HepG2 (cell line): ENCODE measurements at regions not wholly inside any gene's neighbourhood (a gene's known extent, or its start where the extent isn't known, plus 50 kb on each side); places are given as distances from the start of the nearest gene placed in this dataset.

ENCODE experiments used
- ATAC-seq: fragments of 200-7000 bp; cut with Tn5 transposase; 3 replicates; pipeline ENCODE4 v1.9.1; 2020; ENCODE audit warnings: mild to moderate bottlenecking, moderate library complexity
- BruUV-seq: library from RNA; stranded (reverse); fragments of 400-500 nt; replicated peaks from 2 replicates; lab custom pipeline; 2021; lab: Mats Ljungman, UMichigan
- CTCF ChIA-PET: fragments of 300-600 bp; formaldehyde crosslinking; extraction: SDS; loops from one replicate; lab custom pipeline; 2021; ENCODE audit warnings: low total read pairs, inconsistent platforms, low intra/inter-chr PET ratio; lab: Yijun Ruan, JAX
- POLR2A ChIA-PET: fragments of 350-600 bp; sonication (Branson Sonifier 250); formaldehyde crosslinking; loops from one replicate; lab custom pipeline; 2020; ENCODE audit warnings: antibody characterized with exemption, inconsistent platforms; lab: Yijun Ruan, JAX
- DNase-seq: peaks from one replicate; pipeline ENCODE4 v3.0.0-alpha.2; 2015; ENCODE audit warnings: low spot score
- FAIRE-seq: peaks from 3 replicates; lab custom pipeline; 2011; peaks lifted over from hg19 to GRCh38; lab: Jason Lieb, UNC
- H2AFZ ChIP-seq: one replicate; pipeline ENCODE4 v1.6.1; 2011; ENCODE audit warnings: low read length, inconsistent platforms
- H3K27ac ChIP-seq: fragments of 300-600 bp; 3 replicates; pipeline ENCODE4 v1.8.0; 2011; ENCODE audit warnings: mixed run types, mild to moderate bottlenecking, mixed read lengths, low read length, inconsistent platforms; ENCODE audit not compliant: insufficient read depth; ENCODE audit errors: extremely low read length
- H3K27me3 ChIP-seq, 2 experiments: fragments of 200-600 bp in 1 of 2; 2 replicates in 1 of 2; 3 replicates in 1 of 2; pipeline versions ENCODE4 v1.6.0 to v1.8.0; 2011; ENCODE audit warnings: low read length in 2 of 2, mild to moderate bottlenecking in 2 of 2, moderate library complexity in 2 of 2, inconsistent platforms in 1 of 2; ENCODE audit not compliant: insufficient read depth in 2 of 2, control insufficient read depth in 1 of 2
- H3K36me3 ChIP-seq, 2 experiments: fragments of 200-600 bp in 1 of 2; replicated peaks in 1 of 2; 2 replicates in 1 of 2; 3 replicates in 1 of 2; pipeline versions ENCODE4 v1.5.1 to v1.8.0; 2011; ENCODE audit warnings: low read length in 2 of 2, inconsistent platforms in 1 of 2; ENCODE audit not compliant: insufficient read depth in 2 of 2, control insufficient read depth in 1 of 2
- H3K4me1 ChIP-seq: 2 replicates; pipeline ENCODE4 v1.5.1; 2012; ENCODE audit warnings: low read length, inconsistent platforms; ENCODE audit not compliant: insufficient read depth
- H3K4me2 ChIP-seq: 2 replicates; pipeline ENCODE4 v1.6.0; 2011; ENCODE audit warnings: low read depth, low read length, inconsistent platforms
- H3K4me3 ChIP-seq, 3 experiments: fragments of 200-600 bp in 1 of 3; sonication (generic), shearing (Covaris generic) in 1 of 3; replicated peaks in 1 of 3; 2 replicates each; pipeline ENCODE4 v1.5.1; 2011 to 2016; ENCODE audit warnings: low read length in 3 of 3, inconsistent platforms in 2 of 3, low read depth in 2 of 3, mild to moderate bottlenecking in 2 of 3, control low read depth in 1 of 3, mixed read lengths in 1 of 3; ENCODE audit not compliant: insufficient read depth in 1 of 3
- H3K79me2 ChIP-seq: one replicate; pipeline ENCODE4 v1.6.1; 2011; ENCODE audit warnings: low read length, inconsistent platforms; ENCODE audit not compliant: insufficient read depth
- H3K9ac ChIP-seq: 2 replicates; pipeline ENCODE4 v1.6.0; 2011; ENCODE audit warnings: mild to moderate bottlenecking, low read depth, low read length, inconsistent platforms; ENCODE audit not compliant: insufficient read depth
- H3K9me3 ChIP-seq: 2 replicates; pipeline ENCODE4 v1.5.1; 2012; ENCODE audit warnings: mild to moderate bottlenecking, low read length
- H4K20me1 ChIP-seq: 2 replicates; pipeline ENCODE4 v1.6.0; 2011; ENCODE audit warnings: inconsistent platforms, mild to moderate bottlenecking, low read length, moderate library complexity; ENCODE audit not compliant: insufficient read depth
- MEIS1 ChIP-seq: sonication (generic); formaldehyde crosslinking; IDR thresholded peaks from 2 replicates; pipeline ENCODE4 v1.9.0; 2021; ENCODE audit warnings: mild to moderate bottlenecking, missing genetic modification reagents, moderate library complexity, borderline replicate concordance
- RFXANK ChIP-seq: IDR thresholded peaks from 2 replicates; pipeline ENCODE4 v1.6.1; 2016
- SP5 ChIP-seq: IDR thresholded peaks from 2 replicates; pipeline ENCODE4 v1.6.1; 2016; ENCODE audit warnings: low read depth, borderline replicate concordance
- TARDBP ChIP-seq: sonication (generic); formaldehyde crosslinking; IDR thresholded peaks from 2 replicates; pipeline ENCODE4 v1.8.0; 2022; ENCODE audit warnings: mild to moderate bottlenecking, missing genetic modification reagents
- TP53 ChIP-seq: sonication (generic); formaldehyde crosslinking; conservative IDR thresholded peaks from 2 replicates; pipeline ENCODE4 v1.4.0; 2020; ENCODE audit warnings: missing genetic modification reagents
- ZNF354B ChIP-seq: sonication (generic); formaldehyde crosslinking; IDR thresholded peaks from 2 replicates; pipeline ENCODE4 v1.8.0; 2022; ENCODE audit warnings: mild to moderate bottlenecking, missing genetic modification reagents
- ZNF383 ChIP-seq: sonication (generic); formaldehyde crosslinking; IDR thresholded peaks from 2 replicates; pipeline ENCODE4 v1.4.0; 2020; ENCODE audit warnings: missing genetic modification reagents, mild to moderate bottlenecking, borderline replicate concordance
- ZNF510 ChIP-seq: sonication (generic); formaldehyde crosslinking; IDR thresholded peaks from 2 replicates; pipeline ENCODE4 v1.4.0; 2020; ENCODE audit warnings: low read depth, mild to moderate bottlenecking, missing genetic modification reagents
- ZNF546 ChIP-seq: sonication (generic); formaldehyde crosslinking; conservative IDR thresholded peaks from 2 replicates; pipeline ENCODE4 v1.8.1; 2023; ENCODE audit warnings: mild to moderate bottlenecking, missing genetic modification reagents
- ZNF672 ChIP-seq: sonication (generic); formaldehyde crosslinking; IDR thresholded peaks from 2 replicates; pipeline ENCODE4 v1.8.1; 2022; ENCODE audit warnings: missing genetic modification reagents
- WGBS: methylation state at CpG from one replicate; pipeline ENCODE4 v1.1.6; 2017; ENCODE audit warnings: low lambda C conversion rate; 5-methylcytosine and 5-hydroxymethylcytosine counted together
- in situ Hi-C: cut with HindIII; loops from 2 replicates; pipeline ENCODE4 v1.10.0; 2017; ENCODE audit warnings: low pct_unique_long_range_greater_than_20kb; ENCODE audit not compliant: extremely low pct_ligation_motif_present
- intact Hi-C: fragments of 100-400 bp; cut with micrococcal nuclease; formaldehyde crosslinking; loops from one replicate; pipeline ENCODE4 v1.10.0; 2022; ENCODE audit not compliant: unreplicated experiment
- TF ChIP-seq, protein P1 (sequence below): sonication (generic); formaldehyde crosslinking; IDR thresholded peaks from 2 replicates; pipeline ENCODE4 v1.4.0; 2020; ENCODE audit warnings: missing genetic modification reagents
- TF ChIP-seq, protein P2 (sequence below): sonication (generic); formaldehyde crosslinking; IDR thresholded peaks from 2 replicates; pipeline ENCODE4 v1.8.0; 2022; ENCODE audit warnings: missing genetic modification reagents, mild to moderate bottlenecking, moderate library complexity, borderline replicate concordance

DNA sequence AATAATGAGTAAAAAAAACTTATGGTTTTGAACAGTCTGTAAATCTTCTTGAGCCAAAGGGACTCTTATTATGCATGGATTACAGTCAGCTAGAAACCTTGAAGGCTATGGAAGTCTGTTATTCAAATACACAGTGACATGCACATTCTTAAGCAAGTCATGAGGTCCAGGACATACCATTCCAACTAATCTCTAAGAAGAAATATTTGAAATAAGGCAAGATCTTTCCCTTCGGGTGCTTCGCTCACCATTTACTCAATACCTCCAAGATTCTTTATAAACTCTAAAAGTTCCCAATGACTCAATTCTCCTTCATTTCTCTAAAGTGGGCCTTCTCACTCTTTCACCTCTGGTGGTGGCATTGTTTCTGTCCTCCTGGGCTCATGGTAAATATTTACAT, 811.0 kb downstream of the NR2F1-AS1 start:
- TF ChIP-seq MEIS1 (CRISPR knock-in tag) (no peak), SP5 (no peak), TARDBP (no peak), RFXANK (CRISPR knock-in tag) (no peak), ZNF383 (CRISPR knock-in tag) (no peak), TP53 (CRISPR knock-in tag) (no peak), ZNF354B (CRISPR knock-in tag) (no peak), ZNF546 (CRISPR knock-in tag) (no peak), ZNF510 (CRISPR knock-in tag) (no peak), ZNF672 (no peak)
- TF ChIP-seq, protein P1, sequence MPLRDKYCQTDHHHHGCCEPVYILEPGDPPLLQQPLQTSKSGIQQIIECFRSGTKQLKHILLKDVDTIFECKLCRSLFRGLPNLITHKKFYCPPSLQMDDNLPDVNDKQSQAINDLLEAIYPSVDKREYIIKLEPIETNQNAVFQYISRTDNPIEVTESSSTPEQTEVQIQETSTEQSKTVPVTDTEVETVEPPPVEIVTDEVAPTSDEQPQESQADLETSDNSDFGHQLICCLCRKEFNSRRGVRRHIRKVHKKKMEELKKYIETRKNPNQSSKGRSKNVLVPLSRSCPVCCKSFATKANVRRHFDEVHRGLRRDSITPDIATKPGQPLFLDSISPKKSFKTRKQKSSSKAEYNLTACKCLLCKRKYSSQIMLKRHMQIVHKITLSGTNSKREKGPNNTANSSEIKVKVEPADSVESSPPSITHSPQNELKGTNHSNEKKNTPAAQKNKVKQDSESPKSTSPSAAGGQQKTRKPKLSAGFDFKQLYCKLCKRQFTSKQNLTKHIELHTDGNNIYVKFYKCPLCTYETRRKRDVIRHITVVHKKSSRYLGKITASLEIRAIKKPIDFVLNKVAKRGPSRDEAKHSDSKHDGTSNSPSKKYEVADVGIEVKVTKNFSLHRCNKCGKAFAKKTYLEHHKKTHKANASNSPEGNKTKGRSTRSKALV (CRISPR knock-in tag) = no peak
- TF ChIP-seq, protein P2, sequence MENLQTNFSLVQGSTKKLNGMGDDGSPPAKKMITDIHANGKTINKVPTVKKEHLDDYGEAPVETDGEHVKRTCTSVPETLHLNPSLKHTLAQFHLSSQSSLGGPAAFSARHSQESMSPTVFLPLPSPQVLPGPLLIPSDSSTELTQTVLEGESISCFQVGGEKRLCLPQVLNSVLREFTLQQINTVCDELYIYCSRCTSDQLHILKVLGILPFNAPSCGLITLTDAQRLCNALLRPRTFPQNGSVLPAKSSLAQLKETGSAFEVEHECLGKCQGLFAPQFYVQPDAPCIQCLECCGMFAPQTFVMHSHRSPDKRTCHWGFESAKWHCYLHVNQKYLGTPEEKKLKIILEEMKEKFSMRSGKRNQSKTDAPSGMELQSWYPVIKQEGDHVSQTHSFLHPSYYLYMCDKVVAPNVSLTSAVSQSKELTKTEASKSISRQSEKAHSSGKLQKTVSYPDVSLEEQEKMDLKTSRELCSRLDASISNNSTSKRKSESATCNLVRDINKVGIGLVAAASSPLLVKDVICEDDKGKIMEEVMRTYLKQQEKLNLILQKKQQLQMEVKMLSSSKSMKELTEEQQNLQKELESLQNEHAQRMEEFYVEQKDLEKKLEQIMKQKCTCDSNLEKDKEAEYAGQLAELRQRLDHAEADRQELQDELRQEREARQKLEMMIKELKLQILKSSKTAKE (CRISPR knock-in tag) = no peak
- no peaks in the 10 kb centered on the region for H3K9me3 ChIP-seq
- no peak overlapping the region for H3K4me2 ChIP-seq
- 92% methylated on average over 2 of the region's 2 CpGs for WGBS
- FAIRE-seq = no peak
- no peak overlapping the region for H2AFZ ChIP-seq
- ChIA-PET POLR2A (no interaction called here), CTCF (no interaction called here)
- H3K9ac ChIP-seq = no peak overlapping the region
- no peaks in the 10 kb centered on the region for H3K79me2 ChIP-seq
- no TSS peak for BruUV-seq
- no peaks in the 10 kb centered on the region for H3K36me3 ChIP-seq
- no peak overlapping the region for H3K4me3 ChIP-seq
- in situ Hi-C loops (no loop called here), intact Hi-C loops (no loop called here)
- DNase-seq = no peak
- no peaks in the 10 kb centered on the region for H3K4me1 ChIP-seq
- no peaks in the 10 kb centered on the region for H4K20me1 ChIP-seq
- no peaks in the 10 kb centered on the region for H3K27me3 ChIP-seq
- ATAC-seq = no peak
- no peak overlapping the region for H3K27ac ChIP-seq
